ENCODE measurements at regions not wholly inside any gene's neighbourhood (a gene's known extent, or its start where the extent isn't known, plus 50 kb on each side); places are given as distances from the start of the nearest gene placed in this dataset.

DNA sequence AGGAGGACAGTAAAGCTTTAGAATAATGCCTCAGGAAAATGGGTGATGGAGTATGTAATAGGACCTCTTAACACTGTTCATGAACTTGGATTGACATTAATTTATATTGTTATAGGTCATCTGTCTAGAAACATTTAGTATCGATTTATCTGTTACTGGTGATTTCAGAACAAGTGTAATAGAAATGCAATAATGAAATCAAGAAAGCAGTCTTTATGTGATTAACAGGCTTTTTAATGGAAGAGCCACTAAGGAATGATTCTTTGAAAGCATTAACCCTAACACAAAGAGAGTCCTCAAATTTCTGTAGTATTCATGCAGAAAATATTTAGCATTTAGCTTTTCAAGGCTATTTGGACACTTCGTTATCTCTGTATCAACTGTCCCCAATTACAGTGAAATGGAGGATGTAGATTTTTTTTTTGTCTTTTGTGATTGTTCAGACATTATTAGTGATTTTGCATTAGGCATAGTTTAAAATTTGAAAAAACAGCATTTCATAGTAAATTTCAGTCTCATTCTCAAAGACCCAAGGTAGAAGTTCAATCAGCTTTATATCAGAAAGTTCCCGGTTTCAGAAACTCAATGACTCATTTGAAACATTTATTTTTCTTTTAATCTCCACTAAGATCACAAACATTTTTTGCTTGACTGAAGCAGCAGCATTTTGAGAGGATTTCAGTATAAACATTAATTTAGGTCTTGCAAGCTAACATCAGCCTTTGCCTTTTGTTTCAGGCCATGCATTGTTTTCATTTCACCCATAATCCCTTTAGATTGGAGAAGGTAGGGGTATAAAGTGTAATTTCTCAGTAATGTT is 56.3 kb downstream of the AGTR2 start:
- DNase-seq (ENCODE audit: low spot score): no peak

DNA sequence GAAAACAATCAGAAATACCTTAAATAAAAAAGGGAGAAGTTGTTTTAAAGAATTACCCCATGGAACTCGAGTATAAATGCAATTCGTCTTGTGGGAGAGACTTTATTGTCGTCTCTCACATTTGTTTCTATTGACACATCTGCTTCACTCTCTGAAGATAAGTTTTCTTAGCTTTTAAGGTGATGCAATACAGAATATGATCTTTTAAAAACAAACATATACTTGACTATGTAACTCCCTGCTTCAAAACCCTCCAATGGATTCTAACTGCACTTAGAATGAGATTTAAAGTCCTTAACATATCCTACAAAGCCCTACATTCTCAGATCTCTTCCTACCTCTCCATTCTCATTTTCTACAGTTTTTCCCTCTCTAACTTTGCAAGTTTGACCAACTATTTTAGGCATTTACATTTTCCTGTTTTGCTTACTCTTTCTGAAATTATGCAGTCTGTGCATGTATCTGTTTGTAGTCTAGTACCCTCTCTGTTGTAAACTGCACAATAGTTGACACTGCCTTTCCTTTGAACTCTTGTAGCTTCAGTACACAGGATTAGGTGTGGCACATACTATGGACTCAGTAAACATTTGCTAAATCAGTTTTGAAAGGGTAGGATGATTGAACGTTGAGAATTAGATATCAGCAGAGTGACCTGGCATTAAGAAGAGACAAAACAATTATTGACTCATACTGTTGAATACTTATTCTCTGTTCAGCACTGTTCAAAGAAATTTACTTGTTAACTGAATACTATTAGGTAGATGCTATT is 59.8 kb downstream of the AGTR2 start:
- DNase-seq (ENCODE audit: low spot score): no peak

DNA sequence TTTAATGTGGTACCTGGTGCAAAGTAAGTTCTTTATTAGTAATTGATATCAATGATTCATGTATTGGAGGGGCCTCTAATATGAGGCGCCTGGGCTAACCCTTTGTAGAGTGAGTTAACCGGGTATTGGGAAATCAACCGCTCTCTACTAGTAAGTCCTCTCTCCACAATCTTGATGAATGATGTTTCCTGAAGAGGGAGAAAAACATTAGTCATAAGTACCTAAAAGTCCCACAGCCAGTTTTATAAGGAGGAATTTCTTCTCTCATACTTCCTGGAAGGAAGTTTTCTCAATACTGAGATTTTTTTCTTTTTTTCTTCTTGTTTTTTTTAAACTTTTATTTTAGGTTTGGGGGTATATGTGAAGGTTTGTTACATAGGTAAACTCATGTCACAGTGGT is 62.3 kb downstream of the AGTR2 start:
- DNase-seq (ENCODE audit: low spot score): no peak

DNA sequence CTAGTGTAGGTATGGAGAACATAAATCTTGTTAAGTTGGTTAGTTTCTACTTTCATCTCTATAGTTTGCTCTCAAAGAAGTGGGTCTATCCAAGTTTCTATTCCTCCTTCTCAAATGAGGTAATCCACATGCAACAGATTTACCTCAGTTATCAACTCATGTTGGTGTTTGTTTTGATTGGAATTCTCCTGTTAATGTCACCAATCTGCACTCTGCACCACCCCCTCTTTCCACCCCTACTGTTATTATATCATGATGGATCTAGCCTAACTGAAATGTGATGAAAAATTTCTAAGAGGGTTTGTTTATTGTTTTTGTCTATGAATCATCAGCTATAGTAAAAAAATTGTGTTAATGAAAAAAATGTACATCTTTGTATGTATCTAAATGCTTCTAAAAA is 66.1 kb downstream of the AGTR2 start:
- no peak for DNase-seq (ENCODE audit: low spot score)

DNA sequence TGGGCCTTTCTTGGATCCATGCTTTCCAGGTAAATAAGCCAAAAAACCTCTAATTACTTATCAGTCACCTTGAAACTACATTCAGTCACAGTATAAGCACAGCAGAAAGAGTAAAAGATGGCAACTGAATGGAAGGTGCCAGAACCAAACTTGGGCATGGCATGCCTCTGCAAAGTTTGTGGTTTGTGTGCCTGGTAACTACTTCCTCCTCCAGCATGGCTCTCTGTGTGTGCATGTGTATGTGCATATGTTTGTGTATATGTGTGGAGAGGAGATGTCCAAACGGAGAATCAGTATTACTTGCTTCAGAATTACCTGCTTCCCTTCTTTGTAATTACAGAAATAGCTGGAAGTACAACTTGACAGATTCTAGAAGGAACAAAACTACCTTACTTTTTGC is 67.5 kb downstream of the AGTR2 start:
- DNase-seq (ENCODE audit: low spot score): no peak

DNA sequence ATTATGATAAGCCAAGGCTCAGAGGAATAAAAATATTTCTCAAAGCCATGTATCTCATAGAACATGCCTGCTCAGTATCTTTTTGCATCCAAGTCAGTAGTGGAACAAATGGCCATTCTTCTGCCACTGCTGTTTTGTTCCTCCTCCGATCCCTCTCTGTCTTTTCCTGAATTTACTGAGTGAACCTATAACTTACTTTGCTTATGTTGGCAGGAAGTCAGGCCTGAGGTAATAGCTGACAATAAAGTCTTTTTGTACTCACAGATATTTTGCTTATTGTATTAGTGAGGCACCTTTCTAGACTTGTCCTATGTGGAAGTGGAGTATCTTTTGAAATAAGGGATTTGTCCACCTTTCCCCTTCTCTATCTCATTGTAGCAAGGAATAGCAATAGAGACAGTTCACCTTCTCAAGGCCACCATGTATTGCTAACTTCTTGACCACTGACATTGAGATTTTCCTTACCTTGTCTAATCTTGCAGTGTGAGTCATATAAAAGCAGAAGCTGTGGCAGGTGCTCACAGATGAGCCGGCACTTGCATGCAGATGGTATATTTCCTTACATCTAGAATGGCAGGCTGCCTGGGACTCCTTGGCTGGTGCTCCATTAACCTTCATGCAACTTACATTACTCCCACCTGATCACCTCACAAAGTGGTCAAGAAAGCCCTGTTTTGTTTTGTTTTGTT is 68.2 kb downstream of the AGTR2 start:
- no peak for DNase-seq (ENCODE audit: low spot score)

DNA sequence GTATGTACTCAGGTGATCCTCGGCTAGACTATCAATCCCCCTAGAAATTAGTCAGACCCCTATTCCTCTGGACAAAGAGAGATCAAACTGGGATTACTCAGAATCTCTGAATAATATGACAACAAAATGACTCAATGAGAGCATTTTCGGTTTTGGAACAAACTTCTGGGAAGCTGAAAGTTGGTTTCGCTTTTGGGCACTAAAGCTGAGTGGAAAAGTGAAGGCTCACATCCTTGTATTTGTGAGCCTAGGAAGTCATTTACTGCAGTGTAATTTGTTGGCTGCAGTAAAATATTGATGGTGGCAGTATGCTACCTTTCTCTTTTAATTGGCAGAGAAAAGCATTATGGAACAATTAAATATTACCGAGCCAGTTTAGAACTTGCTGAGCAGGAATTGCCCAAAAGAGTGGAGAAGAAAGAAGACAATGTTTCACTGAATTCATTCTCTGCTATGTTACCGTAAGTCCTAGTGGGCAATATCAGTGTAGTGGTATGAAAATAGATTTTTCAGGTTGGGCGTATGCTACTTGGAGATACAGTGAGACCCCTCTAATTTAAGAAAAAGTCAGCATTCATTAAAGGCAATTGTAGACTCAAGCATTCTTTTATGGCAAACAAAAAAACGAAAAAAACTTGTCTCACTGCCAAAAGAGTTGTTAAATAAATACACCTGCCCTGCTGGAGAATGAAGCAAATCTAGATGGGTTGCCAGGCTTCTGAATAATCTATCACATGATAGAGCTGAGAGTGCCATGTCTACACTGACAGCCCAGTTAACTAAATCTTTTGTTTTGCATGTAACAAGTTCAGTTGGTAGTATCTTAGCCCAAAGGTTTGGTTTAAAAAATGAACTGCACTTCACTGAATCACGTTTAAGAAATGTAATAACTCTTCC is 69.6 kb downstream of the AGTR2 start:
- DNase-seq (ENCODE audit: low spot score): no peak

DNA sequence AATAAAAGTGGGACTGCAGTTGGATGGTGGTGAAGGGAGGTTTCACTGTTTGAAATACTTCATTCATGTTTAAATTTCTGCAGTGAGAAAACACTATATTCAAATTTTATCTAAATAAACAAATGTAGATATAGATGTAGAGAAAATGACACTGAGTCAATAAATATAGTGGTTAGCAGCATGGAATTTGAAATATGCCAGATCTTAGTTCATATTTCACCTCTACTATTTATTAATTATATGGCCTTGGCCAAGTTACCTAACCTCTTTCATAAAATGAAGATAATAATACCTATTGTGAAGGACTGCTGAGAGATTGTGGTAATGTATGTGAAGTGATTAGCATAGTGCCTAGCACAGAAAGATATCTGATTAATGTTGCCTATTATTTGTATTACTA is 70.5 kb downstream of the AGTR2 start:
- no peak for DNase-seq (ENCODE audit: low spot score)

DNA sequence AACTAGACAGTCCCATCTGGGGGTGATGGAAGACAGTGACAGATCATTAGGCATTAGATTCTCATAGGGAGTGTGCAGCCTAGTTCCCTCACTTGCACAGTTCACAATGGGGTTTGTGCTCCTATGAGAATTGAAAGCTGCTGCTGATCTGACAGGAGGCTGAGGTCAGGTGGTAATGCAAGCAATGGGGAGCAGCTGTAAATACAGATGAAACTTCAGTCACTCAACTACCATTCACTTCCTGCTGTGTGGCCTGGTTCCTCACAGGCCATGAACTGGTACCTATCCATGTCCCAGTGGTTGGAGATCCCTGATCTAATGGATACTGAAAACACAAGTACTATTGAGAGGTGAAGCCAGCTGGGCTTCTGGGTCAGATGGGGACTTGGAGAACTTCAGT is 72.5 kb downstream of the AGTR2 start:
- DNase-seq (ENCODE audit: low spot score): no peak

DNA sequence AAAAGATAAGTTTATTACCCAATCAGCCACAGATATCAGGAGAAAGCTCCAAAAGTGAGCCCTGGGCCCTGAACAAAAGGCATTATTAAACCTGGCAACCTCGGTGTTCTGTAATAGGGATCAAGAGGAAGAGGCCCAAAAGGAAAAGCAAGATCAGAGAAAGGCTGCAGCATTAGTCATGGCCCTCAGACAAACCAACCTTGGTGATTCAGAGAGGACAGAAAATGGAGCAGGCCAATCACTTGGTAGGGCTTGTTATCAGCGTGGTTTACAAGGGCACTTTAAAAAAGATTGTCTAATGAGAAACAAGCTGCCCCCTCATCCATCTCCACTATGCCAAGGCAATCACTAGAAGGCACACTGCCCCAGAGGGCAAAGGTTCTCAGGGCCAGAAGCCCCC is 75.7 kb downstream of the AGTR2 start:
- DNase-seq (ENCODE audit: low spot score): no peak

DNA sequence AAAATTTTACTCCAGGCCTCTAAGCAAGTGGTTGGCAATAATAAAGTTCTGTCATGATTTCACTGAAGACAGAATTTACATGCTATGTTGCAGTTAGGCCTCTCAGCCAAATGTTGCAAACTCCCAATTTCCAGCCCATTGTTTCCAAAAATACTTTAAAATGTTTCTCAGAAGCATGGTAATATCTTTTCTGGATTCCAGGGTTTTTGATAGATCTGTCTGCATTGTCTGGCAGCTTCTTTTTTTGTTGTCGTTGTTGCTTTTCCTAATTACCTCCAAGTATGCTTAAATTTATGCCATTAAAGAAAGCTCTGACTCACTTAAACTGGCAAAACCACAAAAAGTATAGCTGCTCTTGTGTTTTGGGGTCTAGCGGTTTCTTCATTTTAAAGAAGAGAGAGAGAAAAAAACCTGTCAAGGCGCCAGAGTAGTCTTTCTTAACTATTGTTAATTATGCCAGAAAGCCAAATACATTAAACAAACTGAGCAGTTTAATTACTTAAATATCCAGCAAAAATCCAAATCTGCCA is 97.0 kb downstream of the AGTR2 start:
- DNase-seq (ENCODE audit: low spot score): no peak

DNA sequence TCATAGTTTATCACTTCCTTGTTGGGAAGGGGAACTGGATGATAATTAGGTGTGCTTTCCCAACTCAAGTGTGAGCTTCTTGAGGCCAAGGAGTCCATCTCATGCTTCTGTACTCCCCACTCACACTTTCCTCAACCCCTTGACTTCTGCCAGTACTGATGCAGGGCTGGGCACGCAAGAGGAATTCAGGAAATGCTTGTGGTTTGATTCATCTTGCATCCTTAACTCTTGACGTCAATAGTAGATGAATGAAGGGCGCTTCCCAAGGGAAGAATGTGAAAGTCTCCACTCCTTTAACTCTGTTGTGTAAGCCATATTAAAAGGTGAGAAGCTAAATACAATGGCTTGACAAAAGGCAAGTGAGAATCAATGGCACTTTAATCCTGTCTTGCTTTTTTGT is 101.8 kb downstream of the AGTR2 start:
- DNase-seq (ENCODE audit: low spot score): no peak

DNA sequence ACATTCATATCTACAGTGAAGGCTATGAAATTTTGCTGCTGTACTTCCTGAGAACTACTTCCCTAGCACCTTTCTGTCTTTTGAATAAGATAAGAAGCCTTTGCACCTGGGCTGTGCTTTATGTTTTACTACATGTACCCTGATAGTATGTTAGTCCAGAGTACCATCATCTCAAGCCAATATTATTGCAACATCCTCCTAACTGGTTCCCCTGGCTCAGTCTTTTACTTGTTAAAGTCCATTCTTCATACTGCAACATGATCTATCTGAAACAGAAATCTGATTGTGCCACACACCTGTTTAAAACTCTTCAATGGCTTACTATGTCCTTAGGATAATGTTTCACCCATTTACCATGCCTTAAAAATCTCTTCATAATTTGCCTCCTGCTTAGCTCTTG is 102.3 kb downstream of the AGTR2 start:
- DNase-seq (ENCODE audit: low spot score): no peak

DNA sequence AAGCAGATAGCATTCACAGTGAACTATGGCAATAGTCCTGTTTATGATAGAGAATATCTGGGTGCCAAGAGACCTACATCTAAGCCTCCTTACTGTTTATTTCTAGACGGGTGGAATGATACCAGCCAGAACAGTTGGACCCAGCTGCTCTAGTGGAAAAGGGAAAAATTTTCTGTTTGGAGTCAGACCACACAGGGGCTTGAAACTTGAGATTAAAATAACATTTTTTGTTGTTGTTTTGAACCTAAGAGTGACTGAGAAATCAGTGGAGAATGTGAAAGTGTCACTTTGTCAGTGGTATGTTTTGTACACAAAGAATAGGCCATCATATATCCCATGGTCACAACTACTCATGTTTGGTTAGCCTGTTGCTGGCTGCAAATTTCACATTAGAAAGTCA is 105.7 kb downstream of the AGTR2 start:
- DNase-seq (ENCODE audit: low spot score): no peak

DNA sequence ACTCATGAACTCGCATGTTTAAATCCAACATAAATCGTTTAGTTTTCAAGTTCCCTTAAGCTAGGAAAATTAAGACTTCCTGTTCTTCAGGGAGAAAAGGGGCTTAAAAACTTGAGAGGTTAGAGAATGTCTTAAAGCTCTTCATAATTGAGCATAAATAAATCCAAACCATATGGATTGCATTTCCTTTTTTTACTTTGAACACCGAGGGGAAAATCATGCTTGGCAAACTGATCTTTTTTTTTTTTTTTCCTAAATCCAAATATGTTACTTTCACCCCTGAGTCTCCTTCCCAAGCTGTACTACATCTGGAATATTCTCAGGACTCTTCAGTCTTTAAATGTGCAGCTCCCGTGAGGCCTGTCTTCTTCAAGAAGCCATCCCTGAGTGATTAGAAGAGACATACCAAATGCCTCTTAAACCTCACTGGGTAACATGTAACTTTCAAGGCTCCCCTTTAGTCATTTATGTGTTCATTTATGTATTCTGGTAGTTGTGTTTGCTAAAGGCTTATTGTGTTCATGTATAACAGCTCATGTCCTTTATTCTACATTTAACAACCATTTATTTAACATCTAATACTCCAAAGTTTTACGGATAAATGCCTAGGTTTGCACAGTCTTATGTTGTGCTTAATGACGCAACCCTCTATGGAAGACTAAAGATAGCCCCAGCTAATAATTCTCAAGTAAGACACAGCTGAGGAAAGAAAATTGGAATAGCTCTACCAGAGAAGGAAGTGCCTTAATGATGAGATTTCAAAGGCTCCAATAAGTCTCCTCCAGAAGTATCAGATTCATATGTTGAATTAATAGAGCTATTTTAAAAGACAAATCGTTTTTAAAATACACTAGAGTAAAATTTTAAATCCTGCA is 107.0 kb downstream of the AGTR2 start:
- DNase-seq (ENCODE audit: low spot score): no peak

DNA sequence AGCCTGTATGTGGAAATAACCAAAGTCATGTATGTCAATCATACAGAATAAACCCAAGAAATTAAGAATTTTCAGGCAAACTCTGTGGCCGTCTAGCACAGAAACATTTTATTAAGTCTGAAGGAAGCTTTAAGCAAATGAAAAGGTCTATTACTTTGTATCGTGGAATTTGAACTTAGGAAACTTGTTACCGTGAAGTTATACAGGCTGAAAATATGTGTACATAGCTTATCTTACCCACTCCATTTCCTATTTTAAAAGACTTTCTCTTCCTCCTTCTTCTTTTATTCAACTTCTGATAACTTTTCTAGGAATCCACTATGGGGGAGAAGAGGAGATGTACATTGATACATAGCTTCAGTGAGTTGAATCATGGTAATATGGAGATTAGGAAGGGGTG is 108.3 kb downstream of the AGTR2 start:
- no peak for DNase-seq (ENCODE audit: low spot score)

DNA sequence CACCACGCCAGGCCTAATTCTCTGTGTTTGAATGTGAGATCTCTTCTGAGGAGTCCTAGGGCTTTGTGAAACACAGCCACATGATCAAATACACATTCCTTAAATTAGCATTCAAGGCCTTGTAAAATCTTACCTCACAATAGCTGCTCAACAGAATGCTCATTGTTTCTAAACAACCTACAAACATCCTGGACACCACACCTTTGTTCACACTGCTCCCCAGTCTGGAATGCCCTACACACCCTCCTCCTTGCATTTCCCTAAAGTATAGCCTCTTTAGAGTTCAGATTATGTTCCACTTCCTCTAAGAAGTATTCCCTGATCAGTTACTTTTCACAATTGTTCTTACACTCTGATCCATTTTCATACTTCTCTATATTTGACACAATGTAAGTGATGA is 110.6 kb downstream of the AGTR2 start:
- no peak for DNase-seq (ENCODE audit: low spot score)

DNA sequence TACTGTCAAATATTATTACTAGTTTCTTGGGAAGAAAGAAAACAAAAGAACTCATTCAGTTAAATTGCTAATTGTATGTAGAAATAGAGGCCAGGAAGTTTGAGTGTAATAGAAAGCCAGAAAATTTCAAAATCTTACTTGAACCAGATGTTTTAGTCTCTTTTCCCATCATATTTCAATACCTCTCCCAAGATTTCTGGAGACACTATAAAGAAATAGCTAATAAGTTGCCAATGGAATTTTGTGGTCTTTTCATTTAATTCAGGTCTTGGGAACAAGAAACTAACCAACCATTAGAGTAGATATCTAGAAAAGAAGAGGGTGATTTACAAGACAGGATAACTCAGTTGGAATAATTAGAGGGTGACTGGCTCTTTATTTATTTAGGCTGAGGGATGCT is 112.2 kb downstream of the AGTR2 start:
- no peak for DNase-seq (ENCODE audit: low spot score)

DNA sequence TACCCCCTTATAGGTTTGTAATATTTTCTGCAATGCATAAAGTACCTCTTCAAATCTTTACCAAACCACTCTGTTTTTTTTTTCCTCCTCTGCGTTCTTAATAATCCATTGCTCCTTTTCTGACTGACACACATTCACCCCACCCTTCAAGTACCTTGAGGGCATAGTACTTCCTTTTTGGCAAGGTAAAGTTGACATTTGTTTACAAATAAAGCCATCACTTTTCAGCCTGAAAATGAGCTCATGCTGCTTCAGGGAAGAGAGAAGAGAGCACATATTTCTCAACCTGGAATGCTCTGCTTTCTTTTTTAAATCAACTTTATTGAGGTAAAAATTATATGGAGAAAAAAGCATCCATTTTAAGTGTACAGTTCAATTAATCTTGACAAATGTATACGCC is 113.9 kb downstream of the AGTR2 start:
- no peak for DNase-seq (ENCODE audit: low spot score)

DNA sequence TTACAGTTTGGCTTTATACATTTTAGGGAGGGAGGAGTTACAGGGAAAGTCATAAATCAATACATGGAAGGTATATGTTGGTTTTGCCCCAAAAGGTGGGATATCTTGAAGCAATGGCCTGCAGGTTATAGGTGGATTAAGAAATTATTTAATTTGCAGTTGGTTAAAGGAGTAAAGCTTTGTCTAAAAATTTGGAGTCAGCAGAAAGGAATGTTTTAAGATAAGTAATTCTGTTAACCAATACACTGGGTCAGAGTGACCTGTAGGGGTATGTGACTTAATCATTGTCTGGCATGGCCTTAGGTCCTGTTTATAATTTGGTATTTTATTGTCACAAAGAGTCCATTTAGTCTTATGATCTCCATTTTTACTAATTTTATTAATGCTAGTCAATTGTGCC is 115.0 kb downstream of the AGTR2 start:
- no peak for DNase-seq (ENCODE audit: low spot score)

DNA sequence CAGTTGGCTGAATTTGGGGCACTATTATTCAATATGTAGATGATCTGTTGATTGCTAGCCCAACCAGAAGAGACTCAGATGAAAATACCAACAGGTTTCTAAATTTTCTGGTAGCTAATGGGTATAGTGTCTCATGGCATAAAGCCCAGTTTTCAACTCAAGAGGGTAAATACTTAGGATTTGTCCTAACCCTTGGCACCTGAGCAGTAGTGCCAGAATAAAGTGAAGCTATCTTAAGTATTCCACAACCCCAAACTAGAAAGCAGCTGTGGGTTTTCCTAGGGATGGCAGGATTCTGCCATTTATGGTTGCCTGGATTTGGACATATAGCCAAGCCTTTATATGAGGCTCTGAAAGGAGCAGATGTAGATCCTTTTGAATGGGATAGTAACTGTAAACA is 119.0 kb downstream of the AGTR2 start:
- DNase-seq (ENCODE audit: low spot score): no peak

All from pons (tissue), 1 donor.